ENCODE measurements at regions not wholly inside any gene's neighbourhood (a gene's known extent, or its start where the extent isn't known, plus 50 kb on each side); places are given as distances from the start of the nearest gene placed in this dataset.

DNA sequence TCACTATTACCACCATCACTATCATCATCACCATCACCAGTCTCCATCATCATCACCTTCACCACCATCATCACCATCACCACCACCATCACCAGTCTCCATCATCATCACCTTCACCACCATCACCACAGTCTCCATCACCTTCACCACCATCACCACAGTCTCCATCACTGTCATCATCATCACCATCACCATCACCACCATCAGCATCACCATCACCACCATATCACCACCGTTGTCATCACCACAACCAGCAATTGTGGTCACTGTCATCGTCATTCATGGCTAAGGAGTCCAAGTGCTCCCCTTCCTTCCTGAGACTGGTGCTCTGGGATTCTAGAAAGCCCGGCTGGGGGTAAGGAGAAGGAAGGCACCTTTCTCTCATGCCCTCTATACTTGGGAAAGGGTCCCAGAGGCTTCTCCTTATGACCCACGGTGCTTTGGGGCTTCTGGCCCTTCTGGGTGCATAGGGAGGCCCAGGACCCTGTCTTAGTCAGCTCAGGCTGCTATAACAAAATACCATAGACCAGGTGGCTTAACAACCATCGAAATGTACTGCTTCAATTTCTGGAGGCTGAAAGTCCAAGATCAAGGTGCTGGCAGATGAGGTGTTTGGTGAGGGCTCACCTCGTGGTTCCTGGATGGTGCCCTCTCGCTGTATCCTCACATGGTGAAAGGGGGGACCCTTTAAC, 93.4 kb upstream of the GSE1 start:
- Mint-ChIP-seq H3K27me3 (ENCODE audit: low read depth) (peaks cover 1% of the 10 kb centered on the region), H3K9me3 (ENCODE audit: low read depth) (no peaks in the 10 kb centered on the region), H3K27ac (ENCODE audit: unreplicated experiment) (peak overlapping the region; percentile 57), H3K4me1 (ENCODE audit: low read depth) (peaks cover 40% of the 10 kb centered on the region), H3K36me3 (ENCODE audit: low read depth) (peaks cover 6% of the 10 kb centered on the region), H3K4me3 (ENCODE audit: unreplicated experiment) (no peak overlapping the region)
- no peak for DNase-seq (ENCODE audit: low spot score)
- TF ChIP-seq, protein P1, sequence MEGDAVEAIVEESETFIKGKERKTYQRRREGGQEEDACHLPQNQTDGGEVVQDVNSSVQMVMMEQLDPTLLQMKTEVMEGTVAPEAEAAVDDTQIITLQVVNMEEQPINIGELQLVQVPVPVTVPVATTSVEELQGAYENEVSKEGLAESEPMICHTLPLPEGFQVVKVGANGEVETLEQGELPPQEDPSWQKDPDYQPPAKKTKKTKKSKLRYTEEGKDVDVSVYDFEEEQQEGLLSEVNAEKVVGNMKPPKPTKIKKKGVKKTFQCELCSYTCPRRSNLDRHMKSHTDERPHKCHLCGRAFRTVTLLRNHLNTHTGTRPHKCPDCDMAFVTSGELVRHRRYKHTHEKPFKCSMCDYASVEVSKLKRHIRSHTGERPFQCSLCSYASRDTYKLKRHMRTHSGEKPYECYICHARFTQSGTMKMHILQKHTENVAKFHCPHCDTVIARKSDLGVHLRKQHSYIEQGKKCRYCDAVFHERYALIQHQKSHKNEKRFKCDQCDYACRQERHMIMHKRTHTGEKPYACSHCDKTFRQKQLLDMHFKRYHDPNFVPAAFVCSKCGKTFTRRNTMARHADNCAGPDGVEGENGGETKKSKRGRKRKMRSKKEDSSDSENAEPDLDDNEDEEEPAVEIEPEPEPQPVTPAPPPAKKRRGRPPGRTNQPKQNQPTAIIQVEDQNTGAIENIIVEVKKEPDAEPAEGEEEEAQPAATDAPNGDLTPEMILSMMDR (IDR thresholded peaks at IDR 0.05): no peak

DNA sequence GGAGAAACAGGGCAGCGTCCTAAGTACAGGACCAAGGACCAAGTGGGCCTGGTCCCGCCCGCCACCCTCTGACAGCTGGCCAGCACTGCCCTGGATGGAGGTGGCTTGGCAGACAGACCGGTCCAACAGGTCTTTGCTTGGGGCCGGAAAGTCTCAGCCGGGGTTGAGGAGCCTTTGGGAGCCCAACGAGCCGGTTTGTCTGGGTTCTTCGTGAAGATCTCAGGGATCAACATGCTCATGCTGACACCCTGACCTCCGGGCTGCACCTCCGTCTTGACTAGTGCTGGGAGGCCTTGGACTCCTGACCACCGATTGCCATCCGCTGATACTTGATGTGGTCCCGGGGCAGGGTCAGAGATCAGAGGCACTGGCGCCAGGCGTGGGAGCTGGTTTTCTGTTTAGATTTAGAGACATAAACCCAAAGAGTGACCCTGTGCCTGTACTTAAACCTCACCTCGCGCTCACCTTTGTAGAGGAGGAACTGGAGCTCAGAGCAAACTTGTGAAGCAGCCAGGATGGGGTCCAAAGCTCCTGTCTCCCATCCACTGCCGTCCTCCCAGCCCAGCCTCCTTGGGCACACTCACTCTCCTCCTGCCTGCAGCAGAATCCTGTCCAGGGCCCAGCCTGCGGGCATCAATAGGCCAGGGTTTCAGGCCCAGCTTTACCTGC, 92.1 kb upstream of the GSE1 start:
- no peaks in the 10 kb centered on the region for H3K9me3 Mint-ChIP-seq (ENCODE audit: low read depth)
- peaks cover 1% of the 10 kb centered on the region for H3K27me3 Mint-ChIP-seq (ENCODE audit: low read depth)
- TF ChIP-seq, protein P1 (IDR thresholded peaks at IDR 0.05): no peak
- no peak for DNase-seq (ENCODE audit: low spot score)
- H3K4me3 Mint-ChIP-seq (ENCODE audit: unreplicated experiment): no peak overlapping the region
- H3K36me3 Mint-ChIP-seq (ENCODE audit: low read depth): peaks cover 6% of the 10 kb centered on the region
- H3K27ac Mint-ChIP-seq (ENCODE audit: unreplicated experiment): no peak overlapping the region
- H3K4me1 Mint-ChIP-seq (ENCODE audit: low read depth): peaks cover 36% of the 10 kb centered on the region

DNA sequence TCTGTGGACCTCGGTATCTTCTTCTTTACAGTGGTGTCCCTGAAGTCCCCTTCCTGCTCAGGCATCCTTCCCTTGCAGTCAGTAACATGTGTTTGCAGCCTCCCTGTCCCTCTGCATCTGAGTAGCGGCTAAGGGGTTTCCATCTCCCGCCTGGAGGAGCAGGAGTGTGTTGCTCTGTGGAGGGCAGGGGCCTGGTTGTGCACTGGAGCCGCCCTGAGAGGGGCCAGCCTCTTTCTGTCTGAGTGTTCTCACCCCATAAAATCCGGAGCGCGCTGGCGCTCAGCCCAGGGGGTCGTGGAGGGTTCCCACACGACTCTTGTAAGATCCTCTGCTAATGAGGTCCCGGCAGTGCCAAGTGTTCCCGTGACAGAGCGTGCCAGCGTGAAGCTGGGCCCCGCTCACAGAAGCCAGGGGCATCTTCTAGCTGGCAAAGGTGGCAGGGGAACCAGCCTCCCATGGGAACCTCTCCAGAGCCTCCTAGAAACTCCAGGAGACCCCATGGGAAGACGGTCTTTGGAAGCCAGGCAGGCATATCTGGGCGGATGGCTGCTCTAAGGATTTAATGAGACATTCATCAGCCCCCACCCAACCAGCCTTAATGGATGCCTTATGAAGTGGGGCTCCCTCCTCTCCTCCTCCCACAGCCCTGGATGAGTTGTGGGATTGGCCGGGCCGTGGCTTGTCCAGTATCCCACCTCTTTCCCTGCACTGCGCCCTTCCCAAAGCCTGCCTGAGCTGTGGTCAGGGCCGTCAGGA, 91.4 kb upstream of the GSE1 start:
- TF ChIP-seq, protein P1 (IDR thresholded peaks at IDR 0.05): no peak
- Mint-ChIP-seq H3K27ac (ENCODE audit: unreplicated experiment) (no peak overlapping the region), H3K36me3 (ENCODE audit: low read depth) (peaks cover 6% of the 10 kb centered on the region), H3K27me3 (ENCODE audit: low read depth) (peaks cover 1% of the 10 kb centered on the region), H3K4me1 (ENCODE audit: low read depth) (peaks cover 41% of the 10 kb centered on the region), H3K4me3 (ENCODE audit: unreplicated experiment) (no peak overlapping the region), H3K9me3 (ENCODE audit: low read depth) (no peaks in the 10 kb centered on the region)
- no peak for DNase-seq (ENCODE audit: low spot score)

DNA sequence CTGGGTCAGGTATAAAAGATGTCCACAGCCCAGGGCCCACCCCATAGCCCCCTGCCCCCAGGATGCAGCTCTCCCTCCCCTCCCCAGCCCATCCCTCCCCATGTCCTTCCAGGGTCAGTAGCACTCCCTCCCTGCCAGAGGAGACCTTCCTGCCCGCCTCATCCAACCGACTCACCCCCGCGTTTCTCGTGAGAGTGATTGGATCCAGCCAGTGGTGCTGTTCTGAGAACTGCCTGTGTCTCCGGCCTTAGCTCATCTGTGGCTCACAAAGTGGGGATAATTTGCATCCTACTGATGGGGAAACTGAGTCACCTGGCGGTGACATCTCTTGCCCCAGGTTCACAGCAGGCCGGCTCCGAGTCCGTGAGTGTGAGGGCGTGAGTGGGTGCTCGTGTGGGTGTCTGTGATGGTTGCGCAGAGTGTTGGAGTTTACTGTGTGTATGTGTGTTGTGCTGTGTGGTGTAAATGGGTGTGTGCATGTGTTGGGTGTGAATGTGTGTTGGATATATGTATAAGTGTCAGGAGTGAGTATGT, 90.7 kb upstream of the GSE1 start:
- H3K27me3 Mint-ChIP-seq (ENCODE audit: low read depth): peaks cover 1% of the 10 kb centered on the region
- TF ChIP-seq, protein P1 (IDR thresholded peaks at IDR 0.05): no peak
- H3K36me3 Mint-ChIP-seq (ENCODE audit: low read depth): peaks cover 6% of the 10 kb centered on the region
- no peak for DNase-seq (ENCODE audit: low spot score)
- H3K4me1 Mint-ChIP-seq (ENCODE audit: low read depth): peaks cover 41% of the 10 kb centered on the region
- no peak overlapping the region for H3K4me3 Mint-ChIP-seq (ENCODE audit: unreplicated experiment)
- H3K9me3 Mint-ChIP-seq (ENCODE audit: low read depth): no peaks in the 10 kb centered on the region
- no peak overlapping the region for H3K27ac Mint-ChIP-seq (ENCODE audit: unreplicated experiment)

Measured in chondrocyte (in vitro differentiated cells).